OCI-M1 (cell line): ENCODE measurements at regions not wholly inside any gene's neighbourhood (a gene's known extent, or its start where the extent isn't known, plus 50 kb on each side); places are given as distances from the start of the nearest gene placed in this dataset.

ENCODE experiments used
- DNase-seq: peaks from one replicate; lab custom pipeline; 2025; lab: John Stamatoyannopoulos, UW

- no peak for DNase-seq
Observed at GRCh38 chr16:14334366-14335080, 263.4 kb downstream of the MRTFB start.

DNA sequence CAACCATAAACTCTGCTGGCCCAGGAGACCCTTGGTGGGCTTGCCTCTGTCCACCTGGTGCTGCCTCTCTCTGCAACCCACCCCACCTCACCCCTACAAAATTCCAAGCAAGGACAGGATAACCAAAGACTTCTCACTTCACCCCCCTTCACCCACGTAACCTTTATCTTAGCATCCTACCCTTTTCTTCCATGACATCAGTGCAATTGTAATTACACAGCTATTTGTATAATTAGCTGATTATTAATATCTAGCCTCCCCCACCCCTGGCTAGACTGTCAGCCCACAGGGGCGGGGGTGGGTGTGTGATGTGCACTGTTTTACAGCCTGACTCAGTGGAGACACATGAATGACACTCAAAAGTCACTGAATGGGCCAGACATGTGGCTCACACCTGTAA, 262.2 kb downstream of the MRTFB start:
- no peak for DNase-seq

- DNase-seq, result no peak
Observed at GRCh38 chr16:14331020-14331419, 259.9 kb downstream of the MRTFB start.

DNA sequence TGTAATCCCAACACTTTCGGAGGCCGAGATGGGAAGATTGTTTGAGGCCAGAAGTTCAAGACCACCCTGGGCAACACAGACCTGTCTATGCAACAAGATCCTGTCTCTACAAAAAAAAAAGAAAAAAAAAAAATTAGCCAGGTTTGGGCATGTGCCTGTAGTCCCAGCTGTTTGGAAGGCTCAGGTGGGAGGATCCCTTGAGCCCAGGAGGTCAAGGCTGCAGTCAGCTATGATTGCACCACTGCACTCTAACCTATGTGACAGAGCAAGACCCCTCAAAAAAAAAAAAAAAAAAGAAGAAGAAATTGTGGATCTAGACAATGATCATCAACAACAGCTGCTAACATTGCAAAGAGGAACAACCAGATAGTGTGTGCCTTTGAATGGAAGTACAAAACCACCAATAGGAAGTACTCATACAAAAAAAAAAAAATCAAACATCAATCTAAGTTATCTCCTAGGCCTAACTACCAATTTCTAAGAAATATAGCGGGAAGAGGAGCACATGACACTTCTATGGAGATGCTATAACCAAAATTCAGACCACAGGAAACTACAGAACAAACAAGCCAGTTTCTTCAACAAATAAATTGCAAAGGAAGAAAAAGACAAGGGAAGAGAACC, 258.7 kb downstream of the MRTFB start:
- DNase-seq, result peak; percentile 76

GRCh38 chr16:14325502-14326401, 254.6 kb downstream of the MRTFB start:
- DNase-seq, result no peak

DNA sequence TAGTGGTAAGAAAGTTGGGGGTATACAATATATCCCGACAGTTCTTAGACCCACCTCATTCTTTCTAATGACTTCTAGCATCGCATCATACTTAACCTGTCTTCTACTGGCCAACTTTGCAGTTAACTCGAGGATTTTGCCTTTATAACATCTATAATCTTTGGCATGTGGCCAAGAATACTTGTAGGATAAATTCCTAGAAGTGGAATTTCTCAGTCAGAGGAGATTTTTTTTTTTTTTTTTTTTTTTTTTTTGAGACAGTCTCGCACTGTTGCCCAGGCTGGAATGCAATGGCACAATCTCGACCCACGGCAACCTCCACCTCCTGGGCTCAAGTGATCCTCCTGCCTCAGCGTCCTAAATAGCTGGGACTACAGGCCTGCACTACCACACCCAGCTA, 253.5 kb downstream of the MRTFB start:
- DNase-seq, result no peak

DNA sequence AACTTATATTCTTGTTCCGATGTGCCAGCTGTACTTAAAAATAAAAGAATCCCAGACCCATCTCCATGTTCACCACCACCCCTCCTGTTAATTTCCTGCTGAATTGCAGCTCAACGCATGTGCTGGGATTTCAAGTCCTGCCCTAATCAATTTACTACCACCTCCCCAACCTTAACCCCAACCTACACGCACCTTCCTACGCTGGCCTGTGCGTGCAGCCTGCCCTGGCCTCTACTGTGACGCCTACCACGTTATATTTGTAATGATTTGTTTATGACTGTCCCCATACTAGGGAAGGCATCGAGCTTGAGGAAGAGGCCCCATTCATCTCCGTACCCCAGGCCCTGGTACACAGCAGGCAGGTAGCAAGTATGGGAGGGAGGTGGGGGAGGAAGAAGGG, 251.1 kb downstream of the MRTFB start:
- DNase-seq, result no peak

GRCh38 chr16:14321542-14321941, 250.4 kb downstream of the MRTFB start:
- peak; percentile 18 for DNase-seq

- no peak for DNase-seq
Observed at GRCh38 chr16:14320406-14320805, 249.3 kb downstream of the MRTFB start.
